ENCODE measurements at regions not wholly inside any gene's neighbourhood (a gene's known extent, or its start where the extent isn't known, plus 50 kb on each side); places are given as distances from the start of the nearest gene placed in this dataset.

DNA sequence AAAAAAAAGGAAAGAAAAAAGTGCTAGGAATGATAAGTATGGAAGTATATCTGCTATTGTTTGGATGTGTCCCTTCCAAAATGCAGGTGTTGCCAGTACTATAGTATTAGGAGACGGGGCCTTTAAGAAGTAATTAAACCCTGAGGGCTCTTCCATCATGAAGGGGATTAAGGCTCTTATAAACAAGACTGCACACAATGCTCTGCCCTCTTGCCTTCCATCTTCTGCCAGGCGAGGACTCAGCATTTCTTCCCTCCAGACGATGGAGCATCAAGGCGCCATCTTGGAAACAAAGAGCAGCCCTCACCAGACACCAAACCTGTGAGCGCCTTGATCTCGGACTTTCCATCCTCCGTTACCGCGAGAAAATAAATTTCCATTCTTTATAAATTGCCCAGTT, 120.1 kb upstream of the GPM6A start:
- Histone ChIP-seq H3K4me3 (ENCODE audit: low read depth in 2 of 2, low read length in 1 of 2) (no peak overlapping the region), H3K4me1 (ENCODE audit: control insufficient read depth in 1 of 2, insufficient read depth in 2 of 2, low read depth in 1 of 2, low read length in 1 of 2) (no peaks in the 10 kb centered on the region), H3K27ac (ENCODE audit: low read depth in 2 of 2, low read length in 1 of 2) (no peak overlapping the region), H3K9ac (no peak overlapping the region), H3K9me2 (no peaks in the 10 kb centered on the region; the same call in 1 of the 2 replicates), H2AFZ (ENCODE audit: low read depth) (no peak overlapping the region), H4K20me1 (ENCODE audit: insufficient read depth) (no peaks in the 10 kb centered on the region), H3K27me3 (ENCODE audit: insufficient read depth) (no peaks in the 10 kb centered on the region), H3K36me3 (replicated peaks in 1 of 2; ENCODE audit: control insufficient read depth in 1 of 2, insufficient read depth in 2 of 2, low read length in 1 of 2) (no peaks in the 10 kb centered on the region), H3K79me2 (ENCODE audit: insufficient read depth) (no peaks in the 10 kb centered on the region), H3K9me3 (no peaks in the 10 kb centered on the region), H3F3A (replicated peaks; ENCODE audit: insufficient read depth) (no peaks in the 10 kb centered on the region), H3K4me2 (no peak overlapping the region)
- ChIA-PET POLR2A (no interaction called here), CTCF (no interaction called here)
- TF ChIP-seq SMC3 (IDR thresholded peaks at IDR 0.05; ENCODE audit: low read depth, low read length) (no peak), GABPA (IDR thresholded peaks at IDR 0.05; ENCODE audit: low read depth) (no peak)
- TF ChIP-seq, protein P1, sequence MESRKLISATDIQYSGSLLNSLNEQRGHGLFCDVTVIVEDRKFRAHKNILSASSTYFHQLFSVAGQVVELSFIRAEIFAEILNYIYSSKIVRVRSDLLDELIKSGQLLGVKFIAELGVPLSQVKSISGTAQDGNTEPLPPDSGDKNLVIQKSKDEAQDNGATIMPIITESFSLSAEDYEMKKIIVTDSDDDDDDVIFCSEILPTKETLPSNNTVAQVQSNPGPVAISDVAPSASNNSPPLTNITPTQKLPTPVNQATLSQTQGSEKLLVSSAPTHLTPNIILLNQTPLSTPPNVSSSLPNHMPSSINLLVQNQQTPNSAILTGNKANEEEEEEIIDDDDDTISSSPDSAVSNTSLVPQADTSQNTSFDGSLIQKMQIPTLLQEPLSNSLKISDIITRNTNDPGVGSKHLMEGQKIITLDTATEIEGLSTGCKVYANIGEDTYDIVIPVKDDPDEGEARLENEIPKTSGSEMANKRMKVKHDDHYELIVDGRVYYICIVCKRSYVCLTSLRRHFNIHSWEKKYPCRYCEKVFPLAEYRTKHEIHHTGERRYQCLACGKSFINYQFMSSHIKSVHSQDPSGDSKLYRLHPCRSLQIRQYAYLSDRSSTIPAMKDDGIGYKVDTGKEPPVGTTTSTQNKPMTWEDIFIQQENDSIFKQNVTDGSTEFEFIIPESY (IDR thresholded peaks at IDR 0.05; ENCODE audit: borderline replicate concordance, low read depth): no peak
- TF ChIP-seq, protein P2, sequence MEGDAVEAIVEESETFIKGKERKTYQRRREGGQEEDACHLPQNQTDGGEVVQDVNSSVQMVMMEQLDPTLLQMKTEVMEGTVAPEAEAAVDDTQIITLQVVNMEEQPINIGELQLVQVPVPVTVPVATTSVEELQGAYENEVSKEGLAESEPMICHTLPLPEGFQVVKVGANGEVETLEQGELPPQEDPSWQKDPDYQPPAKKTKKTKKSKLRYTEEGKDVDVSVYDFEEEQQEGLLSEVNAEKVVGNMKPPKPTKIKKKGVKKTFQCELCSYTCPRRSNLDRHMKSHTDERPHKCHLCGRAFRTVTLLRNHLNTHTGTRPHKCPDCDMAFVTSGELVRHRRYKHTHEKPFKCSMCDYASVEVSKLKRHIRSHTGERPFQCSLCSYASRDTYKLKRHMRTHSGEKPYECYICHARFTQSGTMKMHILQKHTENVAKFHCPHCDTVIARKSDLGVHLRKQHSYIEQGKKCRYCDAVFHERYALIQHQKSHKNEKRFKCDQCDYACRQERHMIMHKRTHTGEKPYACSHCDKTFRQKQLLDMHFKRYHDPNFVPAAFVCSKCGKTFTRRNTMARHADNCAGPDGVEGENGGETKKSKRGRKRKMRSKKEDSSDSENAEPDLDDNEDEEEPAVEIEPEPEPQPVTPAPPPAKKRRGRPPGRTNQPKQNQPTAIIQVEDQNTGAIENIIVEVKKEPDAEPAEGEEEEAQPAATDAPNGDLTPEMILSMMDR (IDR thresholded peaks at IDR 0.05): no peak
- TF ChIP-seq, protein P3, sequence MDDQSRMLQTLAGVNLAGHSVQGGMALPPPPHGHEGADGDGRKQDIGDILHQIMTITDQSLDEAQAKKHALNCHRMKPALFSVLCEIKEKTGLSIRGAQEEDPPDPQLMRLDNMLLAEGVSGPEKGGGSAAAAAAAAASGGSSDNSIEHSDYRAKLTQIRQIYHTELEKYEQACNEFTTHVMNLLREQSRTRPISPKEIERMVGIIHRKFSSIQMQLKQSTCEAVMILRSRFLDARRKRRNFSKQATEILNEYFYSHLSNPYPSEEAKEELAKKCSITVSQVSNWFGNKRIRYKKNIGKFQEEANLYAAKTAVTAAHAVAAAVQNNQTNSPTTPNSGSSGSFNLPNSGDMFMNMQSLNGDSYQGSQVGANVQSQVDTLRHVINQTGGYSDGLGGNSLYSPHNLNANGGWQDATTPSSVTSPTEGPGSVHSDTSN (IDR thresholded peaks at IDR 0.05): no peak
- TF ChIP-seq, protein P4, sequence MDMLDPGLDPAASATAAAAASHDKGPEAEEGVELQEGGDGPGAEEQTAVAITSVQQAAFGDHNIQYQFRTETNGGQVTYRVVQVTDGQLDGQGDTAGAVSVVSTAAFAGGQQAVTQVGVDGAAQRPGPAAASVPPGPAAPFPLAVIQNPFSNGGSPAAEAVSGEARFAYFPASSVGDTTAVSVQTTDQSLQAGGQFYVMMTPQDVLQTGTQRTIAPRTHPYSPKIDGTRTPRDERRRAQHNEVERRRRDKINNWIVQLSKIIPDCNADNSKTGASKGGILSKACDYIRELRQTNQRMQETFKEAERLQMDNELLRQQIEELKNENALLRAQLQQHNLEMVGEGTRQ (IDR thresholded peaks at IDR 0.05; ENCODE audit: borderline replicate concordance, low read depth, low read length): no peak
- WGBS (ENCODE audit: low lambda C conversion rate): 58% methylated on average over 9 of the region's 9 CpGs
- no peak for DNase-seq

DNA sequence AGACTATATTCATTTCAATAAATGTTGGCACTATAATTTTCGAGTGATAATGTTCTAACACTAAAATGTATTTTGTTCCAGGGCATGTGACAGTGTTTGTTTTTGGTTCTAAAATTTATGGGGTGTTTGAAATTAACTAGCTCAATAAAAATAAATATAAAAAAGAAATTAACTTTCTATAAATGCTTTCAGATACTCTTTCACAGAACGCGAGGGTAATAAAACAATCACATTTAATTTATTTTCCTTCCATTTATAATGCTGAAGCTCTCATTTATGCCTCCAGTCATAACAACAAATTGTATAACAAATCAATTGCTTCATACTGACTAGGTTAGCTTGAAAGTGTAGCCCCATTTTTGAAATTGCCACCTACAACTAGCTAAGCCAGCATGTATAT, 122.4 kb upstream of the GPM6A start:
- Histone ChIP-seq H3K4me2 (no peak overlapping the region), H3K9me3 (no peaks in the 10 kb centered on the region), H2AFZ (ENCODE audit: low read depth) (no peak overlapping the region), H3K4me3 (ENCODE audit: low read depth in 2 of 2, low read length in 1 of 2) (no peak overlapping the region), H3K27ac (ENCODE audit: low read depth in 2 of 2, low read length in 1 of 2) (no peak overlapping the region), H3K27me3 (ENCODE audit: insufficient read depth) (0 out of 2 replicates have a peak, but pooled peaks cover 5% of the 10 kb centered on the region), H3F3A (replicated peaks; ENCODE audit: insufficient read depth) (no peaks in the 10 kb centered on the region), H3K9me2 (no peaks in the 10 kb centered on the region; the same call in 1 of the 2 replicates), H4K20me1 (ENCODE audit: insufficient read depth) (no peaks in the 10 kb centered on the region), H3K79me2 (ENCODE audit: insufficient read depth) (no peaks in the 10 kb centered on the region), H3K4me1 (ENCODE audit: control insufficient read depth in 1 of 2, insufficient read depth in 2 of 2, low read depth in 1 of 2, low read length in 1 of 2) (no peaks in the 10 kb centered on the region), H3K36me3 (replicated peaks in 1 of 2; ENCODE audit: control insufficient read depth in 1 of 2, insufficient read depth in 2 of 2, low read length in 1 of 2) (no peaks in the 10 kb centered on the region), H3K9ac (no peak overlapping the region)
- ChIA-PET CTCF (no interaction called here), POLR2A (no interaction called here)
- no peak for DNase-seq
- TF ChIP-seq RXRA (IDR thresholded peaks at IDR 0.05; ENCODE audit: borderline replicate concordance, low read depth): no peak
- TF ChIP-seq, protein P5, sequence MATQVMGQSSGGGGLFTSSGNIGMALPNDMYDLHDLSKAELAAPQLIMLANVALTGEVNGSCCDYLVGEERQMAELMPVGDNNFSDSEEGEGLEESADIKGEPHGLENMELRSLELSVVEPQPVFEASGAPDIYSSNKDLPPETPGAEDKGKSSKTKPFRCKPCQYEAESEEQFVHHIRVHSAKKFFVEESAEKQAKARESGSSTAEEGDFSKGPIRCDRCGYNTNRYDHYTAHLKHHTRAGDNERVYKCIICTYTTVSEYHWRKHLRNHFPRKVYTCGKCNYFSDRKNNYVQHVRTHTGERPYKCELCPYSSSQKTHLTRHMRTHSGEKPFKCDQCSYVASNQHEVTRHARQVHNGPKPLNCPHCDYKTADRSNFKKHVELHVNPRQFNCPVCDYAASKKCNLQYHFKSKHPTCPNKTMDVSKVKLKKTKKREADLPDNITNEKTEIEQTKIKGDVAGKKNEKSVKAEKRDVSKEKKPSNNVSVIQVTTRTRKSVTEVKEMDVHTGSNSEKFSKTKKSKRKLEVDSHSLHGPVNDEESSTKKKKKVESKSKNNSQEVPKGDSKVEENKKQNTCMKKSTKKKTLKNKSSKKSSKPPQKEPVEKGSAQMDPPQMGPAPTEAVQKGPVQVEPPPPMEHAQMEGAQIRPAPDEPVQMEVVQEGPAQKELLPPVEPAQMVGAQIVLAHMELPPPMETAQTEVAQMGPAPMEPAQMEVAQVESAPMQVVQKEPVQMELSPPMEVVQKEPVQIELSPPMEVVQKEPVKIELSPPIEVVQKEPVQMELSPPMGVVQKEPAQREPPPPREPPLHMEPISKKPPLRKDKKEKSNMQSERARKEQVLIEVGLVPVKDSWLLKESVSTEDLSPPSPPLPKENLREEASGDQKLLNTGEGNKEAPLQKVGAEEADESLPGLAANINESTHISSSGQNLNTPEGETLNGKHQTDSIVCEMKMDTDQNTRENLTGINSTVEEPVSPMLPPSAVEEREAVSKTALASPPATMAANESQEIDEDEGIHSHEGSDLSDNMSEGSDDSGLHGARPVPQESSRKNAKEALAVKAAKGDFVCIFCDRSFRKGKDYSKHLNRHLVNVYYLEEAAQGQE (IDR thresholded peaks at IDR 0.05; ENCODE audit: low read depth, low read length): no peak
- 4% methylated on average over 3 of the region's 3 CpGs for WGBS (ENCODE audit: low lambda C conversion rate)

Measured in SK-N-SH (cell line).